HG02973 (cell line): ENCODE measurements at regions not wholly inside any gene's neighbourhood (a gene's known extent, or its start where the extent isn't known, plus 50 kb on each side); places are given as distances from the start of the nearest gene placed in this dataset.
"Not testable (repeated sequence)": the region's sequence is repeated elsewhere in the genome, so short reads cannot be mapped to it uniquely, and the experiment has no call there.

Experiments used
- ATAC-seq: cut with Tn5 transposase; IDR thresholded peaks from one replicate; pipeline ENCODE4 v1.9.1; 2021; ENCODE audit warnings: moderate library complexity; ENCODE audit not compliant: unreplicated experiment

DNA sequence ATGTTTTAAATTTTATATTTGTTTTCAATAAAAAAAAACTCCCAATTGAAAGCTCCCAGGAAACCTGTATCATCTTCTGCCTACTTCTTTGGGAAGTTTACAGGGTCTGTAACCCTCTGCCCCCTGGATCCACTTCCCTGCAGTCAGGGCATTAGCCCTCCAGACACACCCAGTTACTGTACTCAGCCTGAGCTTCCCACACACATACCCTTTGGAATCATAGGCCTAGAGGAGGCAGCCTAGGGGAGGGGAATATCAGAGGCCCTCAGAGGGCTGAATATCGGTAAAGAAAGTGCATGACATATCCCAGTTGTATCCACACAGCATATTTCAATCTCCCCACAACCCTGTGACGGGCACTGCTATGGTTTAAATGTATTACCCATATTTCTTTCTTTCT is 56.2 kb upstream of the TFPI start:
- not testable (repeated sequence) for ATAC-seq

DNA sequence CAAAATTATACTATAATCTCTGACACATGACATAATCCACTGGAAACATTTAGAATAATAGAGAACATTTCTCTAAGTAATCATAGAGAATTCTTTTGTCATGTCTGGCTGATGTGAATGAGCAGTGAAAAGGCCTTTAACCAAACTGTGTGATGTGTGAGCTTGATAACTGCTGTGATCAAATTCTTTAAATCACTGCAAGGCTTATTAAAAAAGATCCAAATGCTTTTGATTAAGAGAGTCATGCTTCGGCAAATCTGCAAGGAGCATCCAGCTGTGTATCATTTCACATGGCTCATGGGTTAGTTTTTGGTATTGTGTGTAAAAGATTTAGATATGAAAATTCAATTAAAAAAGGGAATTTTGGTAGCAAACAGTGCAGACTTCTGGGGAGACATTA is 58.6 kb upstream of the TFPI start:
- ATAC-seq: no peak

DNA sequence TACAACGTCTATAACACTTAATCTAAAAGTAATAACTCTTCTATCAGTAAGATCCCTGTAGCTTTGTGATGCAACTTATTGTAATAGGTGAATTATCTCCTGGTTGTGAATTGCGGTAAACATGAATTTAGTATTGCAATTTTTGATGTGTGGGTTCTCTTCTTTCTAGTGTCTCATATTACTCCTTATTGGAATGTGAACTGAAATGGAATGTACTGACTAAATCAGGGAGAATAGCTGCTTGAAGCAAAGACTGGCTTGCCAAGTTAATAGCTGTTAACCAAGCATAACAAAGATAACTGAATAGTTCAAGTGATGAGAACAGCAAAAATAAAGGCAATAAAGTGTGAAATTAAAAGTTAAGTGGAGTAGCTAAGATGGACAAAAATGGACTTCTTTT is 60.5 kb upstream of the TFPI start:
- ATAC-seq: no peak

DNA sequence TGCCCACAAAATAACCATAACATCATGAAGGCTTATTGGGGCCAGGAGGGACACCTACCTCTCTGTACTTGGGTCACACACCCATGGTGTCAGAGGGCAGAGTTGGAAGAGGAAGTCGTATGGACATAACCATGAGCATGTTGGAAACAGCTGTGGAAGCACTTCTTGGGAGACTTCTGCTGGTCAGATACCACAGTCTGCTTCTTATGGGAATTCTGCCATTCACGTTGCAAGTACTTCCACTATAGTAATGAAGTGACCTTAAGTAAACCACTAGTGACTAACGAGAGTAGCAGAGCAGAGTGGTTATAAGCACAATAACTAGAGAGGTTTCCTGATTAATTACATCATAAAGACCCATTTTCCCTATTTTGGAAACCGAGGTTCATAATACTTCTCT is 61.1 kb upstream of the TFPI start:
- ATAC-seq: no peak

DNA sequence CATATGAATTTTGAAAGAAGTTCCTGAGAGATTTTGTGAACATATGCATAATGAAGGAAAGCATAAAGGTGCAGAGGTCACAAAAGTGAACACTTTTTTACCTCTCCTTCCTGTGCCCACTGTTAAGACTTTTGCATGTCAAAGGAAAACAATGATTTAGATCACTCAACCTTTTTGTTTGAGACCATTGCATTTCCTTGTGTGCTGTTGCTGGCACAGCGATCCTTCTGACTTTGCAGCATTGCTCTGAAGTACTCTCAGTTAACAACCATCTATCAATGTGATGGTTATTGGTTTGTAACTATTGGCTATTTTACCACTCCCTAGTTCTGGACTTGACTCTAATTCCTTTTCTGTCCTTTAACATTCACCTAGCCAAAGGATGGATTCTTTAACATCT is 61.7 kb upstream of the TFPI start:
- no peak for ATAC-seq

DNA sequence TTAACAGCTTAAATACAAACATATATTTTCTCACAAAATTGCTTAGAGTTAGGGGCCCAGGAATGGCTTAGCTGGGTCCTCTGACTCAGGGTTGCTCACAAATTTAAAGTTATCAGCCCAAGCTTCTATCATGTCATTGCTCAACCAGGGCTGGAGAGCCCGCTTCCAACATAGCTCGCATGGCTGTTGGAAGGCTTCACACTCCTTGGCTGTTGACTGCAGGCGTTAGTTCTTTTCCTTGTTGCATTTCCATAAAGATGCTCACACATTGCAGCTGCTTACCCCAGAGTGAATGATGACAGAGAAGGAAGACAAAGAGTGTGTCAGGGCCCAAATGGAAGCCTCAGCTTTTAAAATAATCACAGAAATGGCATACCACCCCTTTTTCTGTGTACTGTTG is 62.9 kb upstream of the TFPI start:
- no peak for ATAC-seq

DNA sequence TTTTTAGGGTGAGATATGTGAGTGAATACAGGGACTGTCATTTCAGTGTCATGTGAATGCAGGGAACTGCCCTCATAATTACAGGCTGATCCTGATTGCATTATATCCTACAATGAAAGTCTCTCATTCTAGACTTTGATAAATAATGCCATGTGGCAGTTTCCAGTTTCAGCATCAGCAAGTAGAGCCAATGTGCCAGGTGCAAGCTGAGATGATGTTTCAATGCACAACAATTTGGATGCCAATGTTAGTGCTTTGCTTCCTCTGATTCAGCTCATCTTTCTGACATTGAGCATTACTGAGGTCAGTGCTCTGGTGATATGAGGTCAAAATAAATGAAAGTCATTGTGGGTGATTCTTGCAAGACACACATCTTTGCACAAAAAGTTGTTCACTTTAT is 63.7 kb upstream of the TFPI start:
- no peak for ATAC-seq

DNA sequence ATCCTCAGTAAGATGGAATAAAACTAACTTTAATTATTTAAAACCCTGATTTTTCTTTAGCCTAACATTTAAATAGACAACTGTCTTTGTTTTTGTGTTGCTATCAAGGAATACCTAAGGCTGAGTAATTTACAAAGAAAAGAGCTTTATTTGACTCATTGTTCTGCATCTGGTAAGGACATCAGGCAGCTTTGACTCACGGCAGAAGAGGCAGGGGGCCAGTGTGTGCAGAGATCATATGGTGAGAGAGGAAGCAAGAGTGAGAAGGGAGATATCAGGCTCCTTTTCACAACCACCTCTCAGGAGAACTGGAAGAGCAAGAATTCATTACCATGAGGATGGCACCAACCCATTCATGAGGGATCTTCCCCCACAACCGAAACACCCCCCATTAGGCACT is 64.6 kb upstream of the TFPI start:
- ATAC-seq: no peak

DNA sequence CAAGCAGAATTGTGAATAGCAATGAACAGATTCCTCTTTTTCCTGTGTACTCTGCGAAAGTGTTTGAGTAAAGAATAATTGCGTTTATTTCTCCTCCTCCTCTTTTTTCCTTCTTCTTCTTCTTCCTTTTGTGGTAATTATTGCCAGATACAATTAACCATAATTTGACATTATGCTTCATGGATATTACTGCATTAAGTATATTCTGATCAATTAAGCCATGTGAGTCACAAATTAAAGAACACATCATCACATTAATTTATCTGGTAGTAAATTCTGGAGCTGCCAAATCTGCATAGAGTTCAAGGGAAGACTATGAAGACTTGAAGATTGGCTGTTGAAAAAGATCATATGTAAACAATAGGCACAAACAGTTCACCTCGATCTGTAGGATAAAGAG is 72.9 kb upstream of the TFPI start:
- ATAC-seq: no peak

DNA sequence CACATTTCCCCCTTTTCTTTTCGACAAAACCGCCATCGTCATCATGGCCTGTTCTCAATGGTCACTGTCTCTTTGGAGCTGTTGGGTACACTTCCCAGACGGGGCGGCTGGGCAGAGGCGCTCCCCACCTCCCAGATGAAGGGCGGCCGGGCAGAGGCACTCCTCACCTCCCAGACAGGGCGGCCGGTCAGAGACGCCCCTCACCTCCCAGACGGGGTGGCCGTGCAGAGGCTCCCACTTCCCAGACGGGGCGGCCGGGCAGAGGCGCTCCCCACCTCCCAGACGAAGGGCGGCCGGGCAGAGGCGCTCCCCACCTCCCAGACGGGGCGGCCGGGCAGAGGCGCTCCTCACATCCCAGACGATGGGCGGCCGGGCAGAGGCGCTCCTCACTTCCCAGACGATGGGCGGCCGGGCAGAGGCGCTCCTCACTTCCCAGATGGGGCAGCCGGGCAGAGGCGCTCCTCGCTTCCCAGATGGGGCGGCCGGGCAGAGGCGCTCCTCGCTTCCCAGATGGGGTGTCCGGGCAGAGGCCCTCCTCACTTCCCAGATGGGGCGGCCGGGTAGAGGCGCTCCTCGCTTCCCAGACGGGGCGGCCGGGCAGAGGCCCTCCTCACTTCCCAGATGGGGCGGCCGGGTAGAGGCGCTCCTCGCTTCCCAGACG is 82.6 kb upstream of the TFPI start:
- ATAC-seq: not testable (repeated sequence)

DNA sequence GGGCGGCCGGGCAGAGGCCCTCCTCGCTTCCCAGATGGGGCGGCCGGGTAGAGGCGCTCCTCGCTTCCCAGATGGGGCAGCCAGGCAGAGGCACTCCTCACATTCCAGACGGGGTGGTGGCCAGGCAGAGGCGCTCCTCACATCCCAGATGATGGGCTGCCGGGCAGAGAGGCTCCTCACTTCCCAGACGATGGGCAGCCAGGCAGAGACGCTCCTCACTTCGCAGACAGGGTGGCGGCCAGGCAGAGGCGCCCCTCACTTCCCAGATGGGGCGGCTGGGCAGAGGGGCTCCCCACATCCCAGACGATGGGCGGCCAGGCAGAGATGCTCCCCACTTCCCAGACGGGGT is 83.1 kb upstream of the TFPI start:
- ATAC-seq: not testable (repeated sequence)

DNA sequence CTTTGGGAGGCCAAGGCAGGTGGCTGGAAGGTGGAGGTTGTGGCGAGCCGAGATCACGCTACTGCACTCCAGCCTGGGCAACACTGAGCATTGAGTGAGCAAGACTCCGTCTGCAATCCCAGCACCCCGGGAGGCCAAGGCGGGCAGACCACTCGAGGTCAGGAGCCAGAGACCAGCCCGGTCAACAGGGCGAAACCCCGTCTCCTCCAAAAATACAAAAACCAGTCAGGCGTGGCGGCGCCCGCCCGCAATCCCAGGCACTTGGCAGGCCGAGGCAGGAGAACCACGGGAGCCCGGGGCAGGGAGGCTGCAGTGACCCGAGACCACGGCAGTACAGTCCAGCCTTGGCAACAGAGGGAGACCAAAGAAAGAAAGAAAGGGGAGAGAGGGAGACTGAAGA is 83.5 kb upstream of the TFPI start:
- not testable (repeated sequence) for ATAC-seq

DNA sequence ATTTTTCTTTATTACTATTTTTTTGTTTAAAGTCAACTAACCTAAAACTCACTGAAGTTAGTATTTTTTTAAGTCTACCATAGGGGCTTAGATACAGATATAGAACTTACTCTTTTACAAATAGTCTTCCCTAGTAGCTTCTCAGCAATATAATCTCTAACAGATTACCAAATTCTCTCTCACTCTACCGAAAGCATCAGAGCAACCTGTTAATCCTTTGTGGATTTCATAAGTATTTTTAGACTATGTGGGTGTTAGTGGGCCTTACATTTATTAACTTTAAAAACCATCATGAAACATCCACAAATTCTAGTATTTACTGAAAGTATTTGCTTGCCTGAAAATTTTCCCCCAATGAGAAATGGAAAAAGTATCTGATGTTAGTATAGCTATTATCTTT is 84.6 kb upstream of the TFPI start:
- ATAC-seq: no peak

DNA sequence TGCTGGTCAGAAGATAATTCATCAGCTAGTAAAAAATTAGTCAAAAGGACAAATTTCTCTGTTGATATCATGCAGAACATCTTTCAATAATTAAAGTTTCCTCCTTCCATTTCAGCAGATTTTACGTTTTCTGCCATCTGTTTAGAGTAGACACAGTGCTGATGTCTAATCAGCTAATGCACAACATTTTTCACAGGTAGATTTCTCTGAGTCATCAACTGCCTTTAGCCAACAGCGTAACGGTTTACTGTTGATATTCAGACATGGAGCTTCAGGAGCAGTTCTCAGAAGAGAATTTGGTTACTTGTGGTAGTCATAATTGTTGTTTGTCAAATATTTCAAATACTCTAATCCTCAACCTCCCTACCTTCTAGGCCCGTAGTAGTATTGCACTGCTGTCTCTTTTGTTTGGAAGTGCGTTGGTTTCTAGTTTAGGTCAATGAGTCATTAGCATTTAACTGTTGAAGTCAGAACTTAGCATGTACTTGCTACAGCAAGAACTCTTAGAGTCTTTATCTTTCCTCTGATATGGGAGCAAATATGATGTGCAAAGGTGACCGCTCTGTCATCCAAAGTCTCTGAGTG is 86.8 kb upstream of the TFPI start:
- ATAC-seq: no peak

DNA sequence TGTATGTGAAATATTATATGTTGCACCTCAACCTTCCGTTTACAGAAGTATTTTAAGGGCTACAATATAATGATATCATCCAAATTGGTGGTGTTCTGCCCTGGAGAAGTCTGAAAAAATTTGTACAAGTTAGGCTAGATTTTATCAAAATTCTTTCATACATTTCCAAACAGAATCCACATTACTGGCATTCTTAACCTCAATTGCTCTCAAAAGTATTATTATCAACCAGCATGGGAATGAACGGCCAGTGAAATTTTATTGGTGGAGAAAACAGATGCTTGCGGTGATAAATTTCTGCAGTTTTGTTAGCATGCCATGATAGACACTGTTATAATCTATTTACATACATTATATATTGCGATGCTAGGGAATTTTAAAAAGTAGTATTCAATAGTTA is 88.3 kb upstream of the TFPI start:
- no peak for ATAC-seq

DNA sequence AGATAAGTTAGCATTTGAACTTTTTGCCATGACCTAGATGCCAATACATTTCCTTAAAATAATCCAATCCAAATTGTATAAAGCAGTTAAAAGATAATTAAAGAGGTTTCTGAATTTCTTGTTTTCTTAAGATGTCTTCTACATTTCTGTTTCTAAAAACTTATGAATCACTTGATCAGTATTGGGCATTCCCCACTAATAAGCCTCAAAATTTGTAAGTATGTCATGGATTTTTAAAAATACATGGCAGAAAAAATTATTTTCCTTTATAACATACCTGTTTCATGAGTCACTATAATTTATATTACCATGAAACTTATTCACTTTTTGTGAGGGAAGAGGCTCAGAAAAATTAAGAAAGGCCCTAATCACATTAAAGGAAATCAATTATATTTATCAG is 90.3 kb upstream of the TFPI start:
- no peak for ATAC-seq

DNA sequence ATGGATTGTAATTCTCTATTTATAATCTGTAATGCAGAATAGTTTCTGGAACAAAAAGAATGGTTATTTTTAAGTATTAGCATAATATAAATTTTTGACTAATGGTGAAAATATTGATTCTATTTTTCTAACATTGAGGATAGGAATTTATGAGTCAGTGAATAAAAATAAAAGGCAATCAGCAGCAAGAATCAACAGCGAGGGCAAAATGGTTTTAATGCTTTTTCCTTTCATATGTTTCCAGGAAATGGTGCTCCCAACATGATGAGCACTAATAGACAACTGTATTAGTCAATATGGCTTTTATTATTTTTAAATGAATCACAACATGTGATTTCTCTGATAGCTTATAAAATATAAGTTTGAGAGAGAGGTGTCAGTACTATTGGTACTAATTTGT is 90.7 kb upstream of the TFPI start:
- ATAC-seq: no peak

DNA sequence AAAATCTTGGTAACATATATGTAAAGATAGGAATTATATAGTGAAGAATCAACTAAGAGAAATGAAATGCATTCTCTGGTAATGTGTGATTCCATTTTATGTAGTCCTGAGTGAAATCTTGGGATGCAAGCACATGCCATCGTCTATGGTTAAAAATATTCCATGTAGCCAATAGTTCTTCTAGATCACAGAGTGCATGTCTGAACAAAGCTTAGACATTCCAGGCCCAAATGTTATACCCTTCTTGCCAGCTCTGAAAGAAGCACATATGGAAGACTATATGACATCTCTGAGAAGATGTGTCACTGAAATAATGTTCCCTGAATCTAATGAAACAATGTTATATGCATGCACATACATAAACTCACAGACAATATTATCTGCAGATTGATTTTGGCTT is 92.3 kb upstream of the TFPI start:
- ATAC-seq: no peak

DNA sequence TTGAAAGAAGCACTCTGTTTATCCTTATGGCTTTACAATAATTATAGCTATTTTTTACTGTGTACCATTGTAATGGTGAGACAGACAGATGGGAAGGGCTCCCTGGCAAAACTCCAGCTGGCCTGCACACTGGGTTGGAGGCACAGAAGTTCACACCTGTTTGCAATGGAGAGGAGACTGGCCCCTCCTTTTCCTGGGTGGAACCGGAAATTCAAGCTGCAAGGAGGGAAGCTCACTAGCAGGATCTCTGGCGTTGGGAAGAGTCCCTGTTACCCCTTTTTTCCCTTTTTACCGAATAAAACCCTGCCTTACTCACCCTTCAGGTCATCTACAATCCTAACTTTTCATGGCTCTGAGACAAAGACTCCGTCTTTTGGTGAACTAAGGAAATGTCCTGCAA is 100.3 kb upstream of the TFPI start:
- ATAC-seq: no peak

DNA sequence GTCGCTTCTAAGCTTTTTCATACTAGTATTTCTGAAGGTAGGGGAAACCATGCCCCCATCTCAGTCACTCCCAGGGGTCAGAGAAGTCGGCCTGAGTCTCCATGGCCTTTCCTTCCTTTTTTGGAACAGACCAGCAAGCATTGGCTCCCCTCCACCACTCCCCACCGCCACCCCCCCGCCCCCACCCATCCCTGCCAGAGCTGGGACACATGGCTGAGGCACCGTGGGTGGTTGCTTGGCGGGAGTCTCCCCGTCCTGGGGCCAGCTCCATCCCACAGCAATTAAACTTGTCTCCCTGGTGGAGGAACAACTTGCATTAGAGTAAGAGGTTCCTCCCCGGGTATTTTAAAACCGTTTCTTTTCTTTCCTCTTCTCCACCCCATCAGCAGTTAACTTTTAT is 100.8 kb upstream of the TFPI start:
- ATAC-seq: no peak

DNA sequence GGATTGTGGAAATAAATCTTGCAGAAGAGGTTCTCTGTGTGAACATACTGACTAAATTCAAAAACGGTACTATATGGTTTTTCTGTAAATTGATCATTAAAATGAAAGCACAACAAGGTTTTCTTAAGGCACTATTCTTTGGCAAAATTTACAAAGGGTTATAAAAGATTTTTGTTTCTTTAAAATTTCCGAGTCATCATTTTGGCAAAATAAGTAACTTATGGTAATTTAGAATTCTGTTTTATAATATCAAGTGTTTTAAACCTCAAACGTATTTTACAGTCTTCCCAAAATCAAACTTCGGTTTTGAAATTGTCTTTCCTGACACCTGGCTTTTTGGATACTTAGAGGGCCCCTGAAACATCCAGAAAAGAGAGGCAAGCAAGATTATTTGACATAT is 101.9 kb upstream of the TFPI start:
- no peak for ATAC-seq

DNA sequence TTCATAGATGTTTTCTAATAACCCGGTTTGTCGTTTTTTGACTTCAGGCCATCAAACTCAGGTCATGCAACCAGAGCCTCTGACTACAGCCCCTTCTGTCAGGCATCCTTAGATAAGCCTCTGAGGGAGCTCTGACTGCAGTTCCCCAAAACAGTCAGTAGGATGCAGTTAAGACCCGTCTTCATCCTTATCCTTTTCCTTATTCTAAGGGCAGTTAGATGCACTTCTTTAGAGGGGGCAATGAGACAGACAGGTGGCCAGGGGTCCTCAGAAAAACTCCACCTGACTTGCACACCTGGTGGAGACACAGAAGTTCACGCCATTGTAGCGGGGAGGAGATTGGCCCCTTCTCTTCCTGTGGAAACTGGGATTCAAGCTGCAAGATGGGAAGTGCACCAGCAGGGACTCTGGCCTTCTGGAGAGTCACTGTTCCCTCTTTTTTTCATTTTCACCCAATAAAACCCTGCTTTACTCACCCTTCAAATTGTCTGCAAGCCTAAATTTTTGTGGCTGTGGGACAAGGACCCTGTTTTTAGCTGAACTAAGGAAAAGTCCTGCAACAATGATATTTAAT is 104.8 kb upstream of the TFPI start:
- ATAC-seq: peak; percentile 48

DNA sequence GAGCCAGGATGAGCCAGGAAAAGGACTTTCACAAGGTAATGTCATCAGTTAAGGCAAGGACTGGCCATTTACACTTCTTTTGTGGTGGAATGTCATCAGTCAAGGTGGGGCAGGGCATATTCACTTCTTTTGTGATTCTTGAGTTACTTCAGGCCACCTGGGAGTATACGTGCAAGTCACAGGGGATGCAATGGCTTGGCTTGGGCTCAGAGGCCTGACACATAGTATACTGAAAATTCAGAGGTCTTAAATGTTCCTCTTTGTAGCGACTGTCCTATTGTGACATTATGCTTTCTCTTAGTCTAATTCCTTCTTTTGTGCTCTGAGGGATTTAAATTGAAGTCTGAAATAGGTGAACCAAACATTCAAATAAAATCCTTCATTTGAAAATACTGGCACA is 121.8 kb upstream of the TFPI start:
- not testable (repeated sequence) for ATAC-seq
